ENCODE measurements at regions not wholly inside any gene's neighbourhood (a gene's known extent, or its start where the extent isn't known, plus 50 kb on each side); places are given as distances from the start of the nearest gene placed in this dataset.

DNA sequence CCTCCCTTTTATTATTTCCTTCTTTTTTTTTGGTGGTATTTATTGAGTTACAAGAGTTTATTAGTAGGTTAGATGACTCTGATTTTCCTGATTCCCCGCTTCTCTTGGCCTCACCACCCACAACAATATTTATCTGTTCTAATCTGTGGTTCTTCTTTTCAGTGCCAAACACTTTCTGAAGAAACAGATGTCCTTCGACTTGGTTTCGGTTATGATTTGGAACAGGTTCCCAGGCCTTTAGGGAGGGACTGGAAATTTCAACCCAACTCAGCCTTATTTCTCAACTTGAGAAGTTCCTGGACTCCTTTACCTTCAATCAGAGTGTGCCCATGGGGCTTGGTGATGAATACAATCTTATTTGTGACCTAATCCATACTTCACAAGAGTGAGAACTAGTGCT is 108.1 kb downstream of the UCHL1 start:
- Mint-ChIP-seq H3K4me3 (no peak overlapping the region), H3K4me1 (ENCODE audit: low read depth) (no peaks in the 10 kb centered on the region), H3K9me3 (no peaks in the 10 kb centered on the region), H3K27me3 (peaks cover 51% of the 10 kb centered on the region), H3K36me3 (ENCODE audit: low read depth) (no peaks in the 10 kb centered on the region), H3K27ac (no peak overlapping the region)

GRCh38 chr4:41365681-41366080 is 109.0 kb downstream of the UCHL1 start:
- H3K4me3 Mint-ChIP-seq = no peak overlapping the region
- peaks cover 49% of the 10 kb centered on the region for H3K27me3 Mint-ChIP-seq
- no peaks in the 10 kb centered on the region for H3K9me3 Mint-ChIP-seq
- H3K36me3 Mint-ChIP-seq (ENCODE audit: low read depth) = no peaks in the 10 kb centered on the region
- H3K27ac Mint-ChIP-seq = no peak overlapping the region
- no peaks in the 10 kb centered on the region for H3K4me1 Mint-ChIP-seq (ENCODE audit: low read depth)

- no peak overlapping the region for H3K4me3 Mint-ChIP-seq
These were observed 110.3 kb downstream of the UCHL1 start for GRCh38 chr4:41366911-41367517.

DNA sequence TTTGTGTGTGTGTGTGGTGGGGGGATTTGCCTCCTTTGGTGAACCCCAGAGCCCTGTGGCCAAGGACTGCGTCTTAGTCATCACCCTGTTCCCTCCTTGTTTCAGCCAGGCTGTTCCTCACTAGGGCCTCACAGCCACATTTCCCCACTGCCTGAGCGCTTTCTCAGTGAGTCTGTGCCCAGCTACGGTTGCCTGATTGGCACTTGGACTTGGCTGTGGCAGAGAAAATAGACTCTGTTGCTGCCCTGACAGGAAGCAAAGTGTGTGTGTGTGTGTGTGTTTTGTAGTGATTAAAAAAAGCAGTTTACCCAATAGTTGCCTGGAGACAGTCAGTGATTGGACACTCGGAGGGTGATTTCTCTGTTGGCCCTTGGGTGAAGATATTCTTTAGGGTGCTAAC is 113.0 kb downstream of the UCHL1 start:
- H3K9me3 Mint-ChIP-seq = no peaks in the 10 kb centered on the region
- no peak overlapping the region for H3K4me3 Mint-ChIP-seq
- H3K27me3 Mint-ChIP-seq = peaks cover 16% of the 10 kb centered on the region
- H3K4me1 Mint-ChIP-seq (ENCODE audit: low read depth) = no peaks in the 10 kb centered on the region
- no peaks in the 10 kb centered on the region for H3K36me3 Mint-ChIP-seq (ENCODE audit: low read depth)
- no peak overlapping the region for H3K27ac Mint-ChIP-seq

More at GRCh38 chr4:41366911-41367517, 110.3 kb downstream of the UCHL1 start:
- Mint-ChIP-seq H3K27ac (no peak overlapping the region), H3K27me3 (peaks cover 39% of the 10 kb centered on the region), H3K36me3 (ENCODE audit: low read depth) (no peaks in the 10 kb centered on the region), H3K4me1 (ENCODE audit: low read depth) (no peaks in the 10 kb centered on the region), H3K9me3 (no peaks in the 10 kb centered on the region)

DNA sequence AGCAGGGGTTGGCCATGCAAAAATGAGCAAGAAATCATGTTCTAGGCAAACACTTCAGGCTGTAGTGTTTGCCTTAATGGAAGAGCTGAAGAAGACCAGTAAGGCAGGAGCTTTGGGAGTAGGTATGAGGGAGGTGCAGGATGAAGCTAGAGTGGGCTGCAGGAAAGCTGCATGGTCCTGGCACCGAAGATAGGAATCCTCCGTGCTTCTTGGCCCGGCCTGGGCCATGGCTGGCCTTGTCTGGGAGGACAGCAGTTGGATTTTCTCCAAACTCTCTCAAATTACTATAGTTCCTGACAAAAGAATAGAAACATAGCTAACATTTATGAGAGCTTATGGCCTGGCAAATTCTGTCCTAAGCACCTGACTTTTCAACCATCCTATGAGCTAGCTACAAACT is 116.5 kb downstream of the UCHL1 start:
- Mint-ChIP-seq H3K4me3 (no peak overlapping the region), H3K9me3 (peaks cover 4% of the 10 kb centered on the region), H3K36me3 (ENCODE audit: low read depth) (no peaks in the 10 kb centered on the region), H3K27me3 (no peaks in the 10 kb centered on the region), H3K27ac (no peak overlapping the region), H3K4me1 (ENCODE audit: low read depth) (no peaks in the 10 kb centered on the region)

GRCh38 chr4:41374490-41374889 is 117.8 kb downstream of the UCHL1 start:
- H3K9me3 Mint-ChIP-seq = peaks cover 16% of the 10 kb centered on the region
- no peaks in the 10 kb centered on the region for H3K36me3 Mint-ChIP-seq (ENCODE audit: low read depth)
- no peaks in the 10 kb centered on the region for H3K27me3 Mint-ChIP-seq
- H3K4me3 Mint-ChIP-seq = no peak overlapping the region
- H3K27ac Mint-ChIP-seq = no peak overlapping the region
- H3K4me1 Mint-ChIP-seq (ENCODE audit: low read depth) = no peaks in the 10 kb centered on the region

- Mint-ChIP-seq H3K9me3 (peaks cover 16% of the 10 kb centered on the region), H3K36me3 (ENCODE audit: low read depth) (no peaks in the 10 kb centered on the region), H3K27ac (no peak overlapping the region), H3K4me1 (ENCODE audit: low read depth) (no peaks in the 10 kb centered on the region), H3K27me3 (no peaks in the 10 kb centered on the region), H3K4me3 (no peak overlapping the region)
These were observed 118.8 kb downstream of the UCHL1 start for GRCh38 chr4:41375561-41375960.

DNA sequence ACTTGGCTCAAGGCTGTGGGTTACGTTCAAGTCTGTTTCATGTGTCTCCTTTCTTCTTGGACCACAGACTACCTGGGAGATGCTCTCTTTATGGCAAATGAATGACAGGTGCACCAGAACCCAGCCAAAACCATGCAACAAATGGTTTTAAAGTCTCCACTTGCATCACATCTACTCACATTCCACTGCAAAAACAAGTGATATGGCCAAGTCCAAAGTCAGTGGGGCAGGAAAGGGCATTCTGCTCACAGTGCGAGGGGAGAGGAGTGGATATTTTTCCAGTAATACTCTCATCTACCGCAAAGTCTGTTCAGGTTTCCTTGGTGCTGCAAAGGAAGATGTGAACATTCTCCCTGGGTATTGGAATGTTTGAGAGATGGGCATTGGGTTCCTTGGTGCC is 120.5 kb downstream of the UCHL1 start:
- H3K27me3 Mint-ChIP-seq = no peaks in the 10 kb centered on the region
- H3K9me3 Mint-ChIP-seq = peaks cover 16% of the 10 kb centered on the region
- H3K4me1 Mint-ChIP-seq (ENCODE audit: low read depth) = no peaks in the 10 kb centered on the region
- H3K36me3 Mint-ChIP-seq (ENCODE audit: low read depth) = no peaks in the 10 kb centered on the region
- H3K4me3 Mint-ChIP-seq = no peak overlapping the region
- no peak overlapping the region for H3K27ac Mint-ChIP-seq

DNA sequence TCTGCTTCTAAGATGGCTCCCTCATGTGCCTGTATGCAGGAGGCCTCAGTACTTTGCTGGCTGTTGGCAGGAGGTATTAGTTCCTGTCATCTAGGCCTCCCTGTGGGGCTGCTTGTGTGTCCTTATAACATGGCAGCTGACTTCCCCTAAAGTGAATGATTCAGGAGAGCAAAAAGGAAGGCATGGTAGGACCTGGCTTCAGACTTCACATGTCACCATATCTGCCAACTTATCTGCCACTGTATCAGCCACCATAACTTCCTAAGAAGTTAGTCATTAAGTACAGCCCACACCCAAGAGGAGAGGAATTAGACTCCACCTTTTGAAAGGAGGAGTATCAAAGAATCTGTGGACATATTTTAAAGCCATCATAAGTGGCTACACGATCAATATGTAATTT is 122.5 kb downstream of the UCHL1 start:
- H3K9me3 Mint-ChIP-seq = peaks cover 19% of the 10 kb centered on the region

GRCh38 chr4:41380511-41381157 is 123.9 kb downstream of the UCHL1 start:
- peaks cover 19% of the 10 kb centered on the region for H3K9me3 Mint-ChIP-seq
- peaks cover 8% of the 10 kb centered on the region for H3K27me3 Mint-ChIP-seq
- H3K27ac Mint-ChIP-seq = no peak overlapping the region
- H3K36me3 Mint-ChIP-seq (ENCODE audit: low read depth) = no peaks in the 10 kb centered on the region
- no peaks in the 10 kb centered on the region for H3K4me1 Mint-ChIP-seq (ENCODE audit: low read depth)
- H3K4me3 Mint-ChIP-seq = no peak overlapping the region

More for the DNA sequence above, 122.5 kb downstream of the UCHL1 start:
- no peaks in the 10 kb centered on the region for H3K36me3 Mint-ChIP-seq (ENCODE audit: low read depth)
- H3K27me3 Mint-ChIP-seq = peaks cover 8% of the 10 kb centered on the region
- H3K27ac Mint-ChIP-seq = no peak overlapping the region
- H3K4me3 Mint-ChIP-seq = no peak overlapping the region
- no peaks in the 10 kb centered on the region for H3K4me1 Mint-ChIP-seq (ENCODE audit: low read depth)

DNA sequence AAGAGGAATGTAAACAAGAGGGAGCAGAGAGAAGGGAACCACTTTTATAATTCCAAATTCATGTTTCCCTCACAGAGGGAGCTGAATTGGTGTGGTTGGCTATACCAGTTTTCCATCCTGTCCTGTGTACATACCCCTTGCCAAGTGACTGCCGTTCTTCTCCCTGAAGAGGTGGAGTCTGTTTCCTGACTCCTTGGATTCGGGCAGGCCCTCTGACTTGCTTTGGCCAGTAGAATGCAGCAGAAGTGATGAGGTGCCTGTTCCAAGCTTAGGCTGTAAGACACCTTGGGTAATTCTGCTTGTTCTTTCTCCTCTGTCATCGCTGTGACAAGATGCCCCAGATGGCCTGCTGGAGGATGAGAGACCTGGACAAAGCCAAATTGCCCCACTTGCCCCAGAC is 124.7 kb downstream of the UCHL1 start:
- no peaks in the 10 kb centered on the region for H3K36me3 Mint-ChIP-seq (ENCODE audit: low read depth)
- no peak overlapping the region for H3K4me3 Mint-ChIP-seq
- H3K27me3 Mint-ChIP-seq = peaks cover 8% of the 10 kb centered on the region
- H3K9me3 Mint-ChIP-seq = peaks cover 19% of the 10 kb centered on the region
- H3K4me1 Mint-ChIP-seq (ENCODE audit: low read depth) = no peaks in the 10 kb centered on the region
- H3K27ac Mint-ChIP-seq = no peak overlapping the region

- H3K27me3 Mint-ChIP-seq = peaks cover 10% of the 10 kb centered on the region
- H3K4me1 Mint-ChIP-seq (ENCODE audit: low read depth) = no peaks in the 10 kb centered on the region
- H3K9me3 Mint-ChIP-seq = peaks cover 4% of the 10 kb centered on the region
- no peak overlapping the region for H3K27ac Mint-ChIP-seq
- H3K36me3 Mint-ChIP-seq (ENCODE audit: low read depth) = no peaks in the 10 kb centered on the region
- no peak overlapping the region for H3K4me3 Mint-ChIP-seq
These were observed 128.3 kb downstream of the UCHL1 start for GRCh38 chr4:41384992-41385391.

- Mint-ChIP-seq H3K9me3 (peaks cover 4% of the 10 kb centered on the region), H3K36me3 (ENCODE audit: low read depth) (no peaks in the 10 kb centered on the region), H3K4me1 (ENCODE audit: low read depth) (no peaks in the 10 kb centered on the region), H3K4me3 (no peak overlapping the region), H3K27ac (no peak overlapping the region), H3K27me3 (peaks cover 10% of the 10 kb centered on the region)
These were observed 128.8 kb downstream of the UCHL1 start for GRCh38 chr4:41385481-41385880.

GRCh38 chr4:41388080-41388479 is 131.4 kb downstream of the UCHL1 start:
- Mint-ChIP-seq H3K4me1 (ENCODE audit: low read depth) (no peaks in the 10 kb centered on the region), H3K27ac (no peak overlapping the region), H3K4me3 (no peak overlapping the region), H3K36me3 (ENCODE audit: low read depth) (no peaks in the 10 kb centered on the region), H3K27me3 (peaks cover 9% of the 10 kb centered on the region), H3K9me3 (peaks cover 4% of the 10 kb centered on the region)

DNA sequence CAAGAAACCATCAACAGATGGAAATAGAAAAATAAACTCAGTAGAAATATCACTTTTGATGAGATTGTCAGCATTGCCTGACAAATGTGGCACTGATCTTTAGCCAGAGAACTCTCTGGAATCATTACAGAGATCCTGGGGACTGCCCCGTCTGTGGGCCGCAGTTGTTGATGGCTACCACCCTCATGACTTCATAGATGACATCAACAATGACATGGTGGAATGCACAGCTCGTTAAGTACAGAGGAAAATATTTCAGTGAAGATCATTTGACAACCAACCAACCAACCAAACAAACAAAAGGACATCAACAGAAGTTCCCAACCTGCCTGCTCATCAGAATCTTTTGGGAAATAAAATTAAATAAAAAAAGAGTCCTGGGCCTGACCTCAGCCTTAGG is 132.6 kb downstream of the UCHL1 start:
- H3K27me3 Mint-ChIP-seq = peaks cover 3% of the 10 kb centered on the region
- H3K36me3 Mint-ChIP-seq (ENCODE audit: low read depth) = no peaks in the 10 kb centered on the region
- H3K27ac Mint-ChIP-seq = no peak overlapping the region
- no peak overlapping the region for H3K4me3 Mint-ChIP-seq
- no peaks in the 10 kb centered on the region for H3K9me3 Mint-ChIP-seq
- no peaks in the 10 kb centered on the region for H3K4me1 Mint-ChIP-seq (ENCODE audit: low read depth)

DNA sequence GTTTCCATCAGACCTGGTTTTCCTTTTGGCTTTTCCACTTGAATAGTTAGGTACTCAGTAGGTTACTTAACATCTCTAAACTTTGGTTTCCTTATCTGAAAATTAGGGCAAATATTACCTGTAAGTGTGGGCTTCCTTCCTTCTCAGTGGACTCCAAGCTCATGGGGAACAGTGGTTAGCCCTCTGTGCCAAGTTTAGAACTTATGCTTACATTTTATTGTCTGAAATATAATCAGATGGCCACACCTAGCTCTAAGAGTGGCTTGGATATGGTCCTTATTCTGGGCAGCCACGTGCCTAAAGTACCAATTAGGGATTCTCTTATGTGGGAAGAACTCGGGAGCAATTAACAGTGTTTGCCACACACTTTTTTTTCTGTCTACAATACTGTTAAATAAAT is 133.9 kb downstream of the UCHL1 start:
- peaks cover 3% of the 10 kb centered on the region for H3K27me3 Mint-ChIP-seq
- H3K4me3 Mint-ChIP-seq = no peak overlapping the region
- no peak overlapping the region for H3K27ac Mint-ChIP-seq
- no peaks in the 10 kb centered on the region for H3K36me3 Mint-ChIP-seq (ENCODE audit: low read depth)
- H3K4me1 Mint-ChIP-seq (ENCODE audit: low read depth) = no peaks in the 10 kb centered on the region
- H3K9me3 Mint-ChIP-seq = no peaks in the 10 kb centered on the region
